BJ (cell line): ENCODE measurements at regions not wholly inside any gene's neighbourhood (a gene's known extent, or its start where the extent isn't known, plus 50 kb on each side); places are given as distances from the start of the nearest gene placed in this dataset.

Experiments
- CTCF ChIA-PET: fragments of 350-600 bp; formaldehyde crosslinking; extraction: SDS; loops from one replicate; lab custom pipeline; 2021; ENCODE audit warnings: antibody characterized with exemption, inconsistent platforms; lab: Yijun Ruan, JAX
- POLR2A ChIA-PET: fragments of 300-600 bp; sonication (Branson Sonifier 250); formaldehyde crosslinking; extraction: SDS; loops from one replicate; lab custom pipeline; 2021; ENCODE audit warnings: antibody characterized with exemption; lab: Charles Lee
- DNase-seq: peaks from one replicate; pipeline ENCODE4 v3.0.0-alpha.2; 2011; ENCODE audit warnings: low read depth
- H3K27me3 ChIP-seq: 2 replicates; pipeline ENCODE4 v1.6.0; 2011; ENCODE audit warnings: low read length; ENCODE audit not compliant: control insufficient read depth, insufficient read depth
- H3K36me3 ChIP-seq: 2 replicates; pipeline ENCODE4 v1.5.1; 2011; ENCODE audit warnings: low read length; ENCODE audit not compliant: control insufficient read depth, insufficient read depth
- H3K4me3 ChIP-seq: 2 replicates; pipeline ENCODE4 v1.5.1; 2011; ENCODE audit warnings: low read depth, mild to moderate bottlenecking, control low read depth, low read length
- TF ChIP-seq, protein P1 (sequence below): IDR thresholded peaks from 2 replicates; pipeline ENCODE4 v1.5.1; 2011; ENCODE audit warnings: low read depth, mild to moderate bottlenecking, control low read depth, inconsistent platforms, low read length, moderate library complexity; ENCODE audit not compliant: insufficient read depth

DNA sequence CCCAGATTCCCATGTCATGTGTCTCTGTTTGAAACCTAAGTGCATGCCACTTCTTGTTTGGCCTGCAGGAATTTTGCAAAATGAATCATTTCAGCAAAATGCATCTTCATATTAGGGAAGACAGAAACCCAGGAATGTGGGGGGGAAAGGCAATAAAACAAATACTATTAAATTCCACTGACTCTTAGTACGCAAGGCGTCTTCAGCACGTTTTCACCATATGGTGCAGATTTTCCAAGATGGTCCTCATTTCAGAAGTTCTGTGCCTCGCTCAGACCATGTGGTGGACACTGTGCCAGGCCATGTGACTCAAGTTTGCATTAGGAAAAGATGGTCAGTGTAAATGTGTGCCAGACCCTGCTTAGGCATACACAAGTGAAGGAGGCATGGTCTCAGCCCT is 184.0 kb downstream of the ACTL7B start:
- Histone ChIP-seq H3K36me3 (no peaks in the 10 kb centered on the region), H3K27me3 (no peaks in the 10 kb centered on the region), H3K4me3 (no peak overlapping the region)
- peak; percentile 98 for DNase-seq
- CTCF ChIA-PET = interaction anchor here (0.6 to 6.7 kb wide), 8 partner anchors 12 to 1330 kb away, joined by 3 to 36 read pairs (median 3); no protein-coding TSS in a partner anchor
- POLR2A ChIA-PET = interaction anchor here (0.6 kb wide), 1 partner anchor 1034 kb away, joined by 3 read pairs; no protein-coding TSS in a partner anchor
- TF ChIP-seq, protein P1, sequence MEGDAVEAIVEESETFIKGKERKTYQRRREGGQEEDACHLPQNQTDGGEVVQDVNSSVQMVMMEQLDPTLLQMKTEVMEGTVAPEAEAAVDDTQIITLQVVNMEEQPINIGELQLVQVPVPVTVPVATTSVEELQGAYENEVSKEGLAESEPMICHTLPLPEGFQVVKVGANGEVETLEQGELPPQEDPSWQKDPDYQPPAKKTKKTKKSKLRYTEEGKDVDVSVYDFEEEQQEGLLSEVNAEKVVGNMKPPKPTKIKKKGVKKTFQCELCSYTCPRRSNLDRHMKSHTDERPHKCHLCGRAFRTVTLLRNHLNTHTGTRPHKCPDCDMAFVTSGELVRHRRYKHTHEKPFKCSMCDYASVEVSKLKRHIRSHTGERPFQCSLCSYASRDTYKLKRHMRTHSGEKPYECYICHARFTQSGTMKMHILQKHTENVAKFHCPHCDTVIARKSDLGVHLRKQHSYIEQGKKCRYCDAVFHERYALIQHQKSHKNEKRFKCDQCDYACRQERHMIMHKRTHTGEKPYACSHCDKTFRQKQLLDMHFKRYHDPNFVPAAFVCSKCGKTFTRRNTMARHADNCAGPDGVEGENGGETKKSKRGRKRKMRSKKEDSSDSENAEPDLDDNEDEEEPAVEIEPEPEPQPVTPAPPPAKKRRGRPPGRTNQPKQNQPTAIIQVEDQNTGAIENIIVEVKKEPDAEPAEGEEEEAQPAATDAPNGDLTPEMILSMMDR = no peak

GRCh38 chr9:108671176-108671575 is 184.6 kb downstream of the ACTL7B start:
- CTCF ChIA-PET = interaction anchor here (0.7 to 6.7 kb wide), 12 partner anchors 10 to 1330 kb away, joined by 3 to 36 read pairs (median 4); no protein-coding TSS in a partner anchor
- POLR2A ChIA-PET = interaction anchor here (0.6 kb wide), 1 partner anchor 1033 kb away, joined by 3 read pairs; no protein-coding TSS in a partner anchor
- TF ChIP-seq, protein P1 = peak; percentile 69
- H3K27me3 ChIP-seq = no peaks in the 10 kb centered on the region
- DNase-seq = peak; percentile 25
- H3K36me3 ChIP-seq = no peaks in the 10 kb centered on the region
- H3K4me3 ChIP-seq = no peak overlapping the region

GRCh38 chr9:108668938-108669335 is 186.8 kb downstream of the ACTL7B start:
- no peak overlapping the region for H3K4me3 ChIP-seq
- DNase-seq = no peak
- CTCF ChIA-PET = no interaction called here
- H3K27me3 ChIP-seq = no peaks in the 10 kb centered on the region
- POLR2A ChIA-PET = no interaction called here
- TF ChIP-seq, protein P1 = no peak
- H3K36me3 ChIP-seq = no peaks in the 10 kb centered on the region

DNA sequence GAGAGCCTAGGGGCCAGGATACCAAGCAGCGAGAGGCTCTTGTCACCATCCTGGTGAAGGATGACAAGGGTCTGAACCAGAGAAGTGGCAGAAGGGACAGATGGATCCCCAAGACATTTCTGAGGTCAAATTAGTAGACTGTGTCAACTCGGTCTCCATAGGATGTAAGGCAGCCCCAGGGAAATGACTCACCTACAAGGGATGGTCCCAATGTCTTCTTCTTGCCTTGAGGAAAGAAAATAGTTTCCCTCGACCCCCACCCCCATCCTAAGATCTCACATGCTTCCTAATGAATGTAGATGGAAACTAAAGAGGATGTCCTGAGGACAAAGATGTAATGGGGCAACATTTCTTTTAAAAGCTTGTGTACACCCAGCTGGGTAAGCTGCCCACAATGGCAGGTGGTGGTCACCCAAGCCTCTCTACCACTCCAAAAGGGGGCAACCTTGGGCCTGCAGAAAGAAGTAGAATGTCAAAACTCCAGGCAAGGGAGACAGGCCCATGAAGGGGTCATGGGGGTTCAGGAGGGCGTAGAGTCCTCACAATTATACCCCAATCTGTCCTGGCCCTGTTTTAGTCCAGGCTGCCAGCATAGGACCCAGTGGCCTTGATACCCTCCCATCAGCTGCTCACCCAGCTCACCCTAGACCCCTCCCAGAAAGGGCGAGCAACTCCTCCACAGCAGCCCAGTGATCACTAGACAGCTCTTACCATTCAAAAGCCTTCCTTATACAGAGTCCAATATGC is 187.4 kb downstream of the ACTL7B start:
- ChIA-PET CTCF (interaction anchor here (1.2 kb wide), 1 partner anchor 92 kb away, joined by 4 read pairs; no protein-coding TSS in a partner anchor), POLR2A (interaction anchor here (0.7 kb wide), 1 partner anchor 808 kb away, joined by 3 read pairs; no protein-coding TSS in a partner anchor)
- Histone ChIP-seq H3K27me3 (no peaks in the 10 kb centered on the region), H3K4me3 (no peak overlapping the region), H3K36me3 (no peaks in the 10 kb centered on the region)
- DNase-seq = no peak
- TF ChIP-seq, protein P1 = no peak

DNA sequence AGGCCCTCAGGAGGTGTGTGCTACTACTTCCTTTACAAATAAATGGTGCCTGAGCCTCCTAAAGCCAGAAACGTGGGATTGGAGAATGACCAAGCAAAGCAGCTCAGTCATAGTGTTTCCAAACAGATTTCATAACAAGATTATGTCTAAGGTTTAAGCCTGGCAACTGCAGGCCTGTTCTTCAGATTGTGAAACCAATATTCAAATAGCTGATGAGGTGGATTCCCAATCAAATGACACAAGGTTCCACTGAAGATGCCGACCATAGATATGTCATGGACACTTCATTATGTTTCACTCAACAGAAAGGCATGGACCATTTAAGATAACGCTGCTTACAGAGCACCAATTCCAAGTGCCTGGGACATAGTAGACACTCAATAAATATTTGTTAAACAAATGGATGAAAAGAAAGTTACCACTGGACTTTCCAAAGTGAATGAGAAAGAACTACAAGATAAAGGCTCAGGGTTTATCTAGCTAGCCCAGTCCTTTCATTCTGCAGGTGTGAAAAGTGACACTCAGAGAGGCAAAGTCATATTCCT is 189.5 kb downstream of the ACTL7B start:
- CTCF ChIA-PET = interaction anchor here (0.6 to 1.6 kb wide), 8 partner anchors 95 to 1244 kb away, joined by 3 to 9 read pairs (median 4); no protein-coding TSS in a partner anchor
- TF ChIP-seq, protein P1 = no peak
- H3K36me3 ChIP-seq = no peaks in the 10 kb centered on the region
- DNase-seq = peak; percentile 60
- no peak overlapping the region for H3K4me3 ChIP-seq
- H3K27me3 ChIP-seq = no peaks in the 10 kb centered on the region
- POLR2A ChIA-PET = no interaction called here
